HEK293T (cell line): ENCODE measurements at regions not wholly inside any gene's neighbourhood (a gene's known extent, or its start where the extent isn't known, plus 50 kb on each side); places are given as distances from the start of the nearest gene placed in this dataset.

Source experiments
- ARNT ChIP-seq: fragments of 450-650 bp; IDR thresholded peaks from 2 replicates; pipeline ENCODE4 v1.6.1; 2017; ENCODE audit warnings: mild to moderate bottlenecking
- CTBP1 ChIP-seq: fragments of 450-650 bp; IDR thresholded peaks from 2 replicates; pipeline ENCODE4 v1.6.1; 2016; ENCODE audit warnings: borderline replicate concordance
- ELF4 ChIP-seq: fragments of 450-650 bp; IDR thresholded peaks from 2 replicates; pipeline ENCODE4 v1.6.1; 2017; ENCODE audit warnings: antibody characterized with exemption
- FOXA1 ChIP-seq: fragments of 450-650 bp; IDR thresholded peaks from 2 replicates; pipeline ENCODE4 v1.6.1; 2016; ENCODE audit warnings: mild to moderate bottlenecking
- FOXM1 ChIP-seq: fragments of 450-650 bp; IDR thresholded peaks from 2 replicates; pipeline ENCODE4 v1.6.1; 2017; ENCODE audit warnings: mild to moderate bottlenecking, borderline replicate concordance
- L3MBTL2 ChIP-seq: fragments of 450-650 bp; conservative IDR thresholded peaks from 2 replicates; pipeline ENCODE4 v1.6.1; 2016; ENCODE audit warnings: mild to moderate bottlenecking
- NFRKB ChIP-seq: fragments of 450-650 bp; IDR thresholded peaks from 2 replicates; pipeline ENCODE4 v1.6.1; 2016; ENCODE audit warnings: mild to moderate bottlenecking, moderate library complexity
- SP1 ChIP-seq: fragments of 450-650 bp; IDR thresholded peaks from 2 replicates; pipeline ENCODE4 v1.6.1; 2017
- ZNF384 ChIP-seq: fragments of 450-650 bp; IDR thresholded peaks from 2 replicates; pipeline ENCODE4 v1.6.1; 2016

GRCh38 chr5:158049459-158049858 lies 190.5 kb upstream of the CLINT1 start:
- no peak for TF ChIP-seq FOXM1
- no peak for TF ChIP-seq NFRKB
- TF ChIP-seq ZNF384 = no peak
- no peak for TF ChIP-seq SP1
- no peak for TF ChIP-seq FOXA1
- TF ChIP-seq ELF4 = no peak
- TF ChIP-seq CTBP1 = no peak
- no peak for TF ChIP-seq ARNT
- no peak for TF ChIP-seq L3MBTL2
